ENCODE measurements at regions not wholly inside any gene's neighbourhood (a gene's known extent, or its start where the extent isn't known, plus 50 kb on each side); places are given as distances from the start of the nearest gene placed in this dataset.

GRCh38 chr7:135842446-135843179, 94.0 kb upstream of the FAM180A start:
- Mint-ChIP-seq H3K4me1 (peaks cover 0 to 9% (median 6%) of the 10 kb centered on the region in 4 donors), H3K27ac (peak overlapping the region in 1 of 3 donors; percentile 6), H3K4me3 (no peak overlapping the region), H3K9me3 (peaks cover 0 to 2% (median 0%) of the 10 kb centered on the region in 7 donors), H3K36me3 (peaks cover 3% of the 10 kb centered on the region), H3K27me3 (peaks cover 17% of the 10 kb centered on the region)
- Histone ChIP-seq H3K27ac (ENCODE audit: insufficient read depth, low read length, poor library complexity, severe bottlenecking) (no peak overlapping the region), H3K4me1 (ENCODE audit: control insufficient read depth, insufficient read depth, low read length, poor library complexity, severe bottlenecking) (peaks cover 7% of the 10 kb centered on the region), H3K4me3 (ENCODE audit: low read depth, low read length) (no peak overlapping the region), H3K27me3 (ENCODE audit: control insufficient read depth, insufficient read depth, low read length) (peaks cover 3% of the 10 kb centered on the region), H3K9me3 (ENCODE audit: control insufficient read depth in 2 of 2, low read length in 2 of 2) (no peaks in the 10 kb centered on the region), H3K36me3 (ENCODE audit: control insufficient read depth, insufficient read depth, low read length) (no peaks in the 10 kb centered on the region)
- DNase-seq: no peak
- no peak for ATAC-seq (ENCODE audit: low read depth in 2 of 2)

GRCh38 chr7:135840591-135840990, 92.0 kb upstream of the FAM180A start:
- Mint-ChIP-seq H3K4me1 (peaks cover 0 to 5% (median 2%) of the 10 kb centered on the region in 4 donors), H3K36me3 (no peaks in the 10 kb centered on the region), H3K9me3 (peaks cover 0 to 2% (median 0%) of the 10 kb centered on the region in 7 donors), H3K4me3 (no peak overlapping the region), H3K27ac (no peak overlapping the region), H3K27me3 (peaks cover 12% of the 10 kb centered on the region)
- Histone ChIP-seq H3K9me3 (ENCODE audit: control insufficient read depth in 2 of 2, low read length in 2 of 2) (no peaks in the 10 kb centered on the region), H3K4me1 (ENCODE audit: control insufficient read depth, insufficient read depth, low read length, poor library complexity, severe bottlenecking) (peaks cover 4% of the 10 kb centered on the region), H3K27ac (ENCODE audit: insufficient read depth, low read length, poor library complexity, severe bottlenecking) (no peak overlapping the region), H3K4me3 (ENCODE audit: low read depth, low read length) (no peak overlapping the region), H3K36me3 (ENCODE audit: control insufficient read depth, insufficient read depth, low read length) (no peaks in the 10 kb centered on the region), H3K27me3 (ENCODE audit: control insufficient read depth, insufficient read depth, low read length) (peaks cover 7% of the 10 kb centered on the region)
- ATAC-seq (ENCODE audit: low read depth in 2 of 2) (no peak), DNase-seq (no peak)

GRCh38 chr7:135837675-135838074, 89.1 kb upstream of the FAM180A start:
- Histone ChIP-seq H3K9me3 (ENCODE audit: control insufficient read depth in 2 of 2, low read length in 2 of 2) (no peaks in the 10 kb centered on the region), H3K27ac (ENCODE audit: insufficient read depth, low read length, poor library complexity, severe bottlenecking) (no peak overlapping the region), H3K27me3 (ENCODE audit: control insufficient read depth, insufficient read depth, low read length) (peaks cover 7% of the 10 kb centered on the region), H3K4me3 (ENCODE audit: low read depth, low read length) (no peak overlapping the region), H3K36me3 (ENCODE audit: control insufficient read depth, insufficient read depth, low read length) (no peaks in the 10 kb centered on the region), H3K4me1 (ENCODE audit: control insufficient read depth, insufficient read depth, low read length, poor library complexity, severe bottlenecking) (peaks cover under 1% of the 10 kb centered on the region)
- Mint-ChIP-seq H3K27me3 (no peaks in the 10 kb centered on the region), H3K9me3 (peaks cover 0 to 2% (median 0%) of the 10 kb centered on the region in 7 donors), H3K27ac (no peak overlapping the region), H3K4me1 (peaks cover 0 to 14% (median 0%) of the 10 kb centered on the region in 4 donors), H3K36me3 (no peaks in the 10 kb centered on the region), H3K4me3 (no peak overlapping the region)
- no peak for DNase-seq
- no peak for ATAC-seq (ENCODE audit: low read depth in 2 of 2)

- Mint-ChIP-seq H3K36me3 (no peaks in the 10 kb centered on the region), H3K27me3 (no peaks in the 10 kb centered on the region), H3K4me1 (peaks cover 5 to 36% (median 7%) of the 10 kb centered on the region in 4 donors), H3K27ac (no peak overlapping the region), H3K9me3 (peaks cover 0 to 2% (median 0%) of the 10 kb centered on the region in 7 donors), H3K4me3 (no peak overlapping the region)
- ATAC-seq (ENCODE audit: low read depth in 2 of 2) (no peak), DNase-seq (no peak)
- no peak overlapping the region for H3K4me3 ChIP-seq (ENCODE audit: low read depth, low read length)
- peaks cover 16% of the 10 kb centered on the region for H3K4me1 ChIP-seq (ENCODE audit: control insufficient read depth, insufficient read depth, low read length, poor library complexity, severe bottlenecking)
- H3K27me3 ChIP-seq (ENCODE audit: control insufficient read depth, insufficient read depth, low read length): peaks cover 3% of the 10 kb centered on the region
- no peaks in the 10 kb centered on the region for H3K9me3 ChIP-seq (ENCODE audit: control insufficient read depth in 2 of 2, low read length in 2 of 2)
- no peaks in the 10 kb centered on the region for H3K36me3 ChIP-seq (ENCODE audit: control insufficient read depth, insufficient read depth, low read length)
- H3K27ac ChIP-seq (ENCODE audit: insufficient read depth, low read length, poor library complexity, severe bottlenecking): no peak overlapping the region
These were observed 85.7 kb upstream of the FAM180A start for GRCh38 chr7:135834266-135834665.

- H3K27me3 ChIP-seq (ENCODE audit: control insufficient read depth, insufficient read depth, low read length): peaks cover 3% of the 10 kb centered on the region
- H3K4me3 ChIP-seq (ENCODE audit: low read depth, low read length): no peak overlapping the region
- H3K9me3 ChIP-seq (ENCODE audit: control insufficient read depth in 2 of 2, low read length in 2 of 2): no peaks in the 10 kb centered on the region
- ATAC-seq (ENCODE audit: low read depth in 2 of 2) (no peak), DNase-seq (no peak)
- H3K36me3 ChIP-seq (ENCODE audit: control insufficient read depth, insufficient read depth, low read length): no peaks in the 10 kb centered on the region
- H3K4me1 ChIP-seq (ENCODE audit: control insufficient read depth, insufficient read depth, low read length, poor library complexity, severe bottlenecking): peaks cover 16% of the 10 kb centered on the region
- H3K27ac ChIP-seq (ENCODE audit: insufficient read depth, low read length, poor library complexity, severe bottlenecking): no peak overlapping the region
- Mint-ChIP-seq H3K27ac (no peak overlapping the region), H3K27me3 (no peaks in the 10 kb centered on the region), H3K9me3 (peaks cover 0 to 2% (median 0%) of the 10 kb centered on the region in 7 donors), H3K36me3 (no peaks in the 10 kb centered on the region), H3K4me3 (no peak overlapping the region), H3K4me1 (peaks cover 5 to 39% (median 7%) of the 10 kb centered on the region in 4 donors)
These were observed 85.0 kb upstream of the FAM180A start for GRCh38 chr7:135833642-135834041.

GRCh38 chr7:135831455-135832195, 83.0 kb upstream of the FAM180A start:
- no peaks in the 10 kb centered on the region for H3K36me3 ChIP-seq (ENCODE audit: control insufficient read depth, insufficient read depth, low read length)
- Mint-ChIP-seq H3K9me3 (peaks cover 0 to 2% (median 0%) of the 10 kb centered on the region in 7 donors), H3K36me3 (no peaks in the 10 kb centered on the region), H3K4me1 (peaks cover 5 to 39% (median 7%) of the 10 kb centered on the region in 4 donors), H3K27me3 (no peaks in the 10 kb centered on the region), H3K27ac (peak overlapping the region; percentile 6 to 87 (median 15)), H3K4me3 (peak overlapping the region in 3 of 4 donors; percentile 2 to 52 (median 4))
- H3K4me1 ChIP-seq (ENCODE audit: control insufficient read depth, insufficient read depth, low read length, poor library complexity, severe bottlenecking): peaks cover 16% of the 10 kb centered on the region
- H3K27ac ChIP-seq (ENCODE audit: insufficient read depth, low read length, poor library complexity, severe bottlenecking): peak overlapping the region; percentile 55
- no peaks in the 10 kb centered on the region for H3K27me3 ChIP-seq (ENCODE audit: control insufficient read depth, insufficient read depth, low read length)
- peak; percentile 40 to 79 for ATAC-seq (ENCODE audit: low read depth in 2 of 2)
- peak overlapping the region; percentile 23 for H3K4me3 ChIP-seq (ENCODE audit: low read depth, low read length)
- no peaks in the 10 kb centered on the region for H3K9me3 ChIP-seq (ENCODE audit: control insufficient read depth in 2 of 2, low read length in 2 of 2)
- peak in 2 of 3 donors; percentile 42 to 53 for DNase-seq

GRCh38 chr7:135828604-135829003, 80.0 kb upstream of the FAM180A start:
- Histone ChIP-seq H3K27me3 (ENCODE audit: control insufficient read depth, insufficient read depth, low read length) (no peaks in the 10 kb centered on the region), H3K9me3 (ENCODE audit: control insufficient read depth in 2 of 2, low read length in 2 of 2) (no peaks in the 10 kb centered on the region), H3K4me3 (ENCODE audit: low read depth, low read length) (no peak overlapping the region), H3K4me1 (ENCODE audit: control insufficient read depth, insufficient read depth, low read length, poor library complexity, severe bottlenecking) (peaks cover 16% of the 10 kb centered on the region), H3K27ac (ENCODE audit: insufficient read depth, low read length, poor library complexity, severe bottlenecking) (no peak overlapping the region), H3K36me3 (ENCODE audit: control insufficient read depth, insufficient read depth, low read length) (no peaks in the 10 kb centered on the region)
- H3K9me3 Mint-ChIP-seq: peaks cover 0 to 2% (median 0%) of the 10 kb centered on the region in 7 donors
- ATAC-seq (ENCODE audit: low read depth in 2 of 2) (no peak), DNase-seq (no peak)
- H3K27me3 Mint-ChIP-seq: no peaks in the 10 kb centered on the region
- H3K27ac Mint-ChIP-seq: no peak overlapping the region
- peaks cover 5 to 30% (median 7%) of the 10 kb centered on the region in 4 donors for H3K4me1 Mint-ChIP-seq
- H3K36me3 Mint-ChIP-seq: no peaks in the 10 kb centered on the region
- H3K4me3 Mint-ChIP-seq: no peak overlapping the region
